Uterus (tissue), 3 donors: ENCODE measurements at regions not wholly inside any gene's neighbourhood (a gene's known extent, or its start where the extent isn't known, plus 50 kb on each side); places are given as distances from the start of the nearest gene placed in this dataset.
"Not testable (repeated sequence)": the region's sequence is repeated elsewhere in the genome, so short reads cannot be mapped to it uniquely, and the experiment has no call there.

Experiments
- DNase-seq, 2 donors: peaks; one replicate each; pipeline ENCODE4 v3.0.0-alpha.2; 2019 to 2020
- H3K27ac ChIP-seq, 2 donors: fragments of 200-600 bp; sonication (generic); 1 replicate in 1 of 2; 2 replicates in 1 of 2; pipeline ENCODE4 v1.5.1; 2016 to 2018
- H3K27me3 ChIP-seq, 2 donors: fragments of 200-600 bp; sonication (generic); one replicate each; pipeline ENCODE4 v1.5.1; 2018 to 2019; ENCODE audit warnings: control low read depth in 1 of 2
- H3K36me3 ChIP-seq, 2 donors: fragments of 200-600 bp; sonication (generic); one replicate each; pipeline ENCODE4 v1.5.1; 2019; ENCODE audit warnings: control low read depth in 1 of 2
- H3K4me1 ChIP-seq, 2 donors: fragments of 200-600 bp; sonication (generic); one replicate each; pipeline ENCODE4 v1.5.1; 2018 to 2019; ENCODE audit warnings: control low read depth in 1 of 2
- H3K4me3 ChIP-seq, 2 donors: fragments of 200-600 bp; sonication (generic); 1 replicate in 1 of 2; 2 replicates in 1 of 2; pipeline ENCODE4 v1.5.1; 2018 to 2019; ENCODE audit warnings: mild to moderate bottlenecking in 1 of 2
- H3K9me3 ChIP-seq, 2 donors: fragments of 200-600 bp; sonication (generic); one replicate each; pipeline ENCODE4 v1.5.1; 2019; ENCODE audit warnings: control low read depth in 1 of 2
- POLR2A ChIP-seq, 2 donors: fragments of 450-650 bp; IDR thresholded peaks; one replicate each; pipeline ENCODE4 v1.6.1; 2016; ENCODE audit warnings: antibody characterized with exemption in 2 of 2, mild to moderate bottlenecking in 1 of 2, moderate library complexity in 1 of 2
- intact Hi-C: fragments of 100-400 bp; cut with DNase I; formaldehyde crosslinking; loops from one replicate; pipeline ENCODE4 v1.15.1; 2023; ENCODE audit warnings: low total_unique reads
- TF ChIP-seq, protein P1 (sequence below), 4 experiments: fragments of 200-600 bp in 2 of 4; fragments of 450-650 bp in 2 of 4; sonication (generic) in 2 of 4; IDR thresholded peaks; one replicate each; pipeline ENCODE4 v1.5.1; 2016 to 2019; ENCODE audit warnings: antibody characterized with exemption in 4 of 4, mild to moderate bottlenecking in 2 of 4, moderate library complexity in 1 of 4
- donor health status: DM: yes; HTN: yes; CAD: no.

DNA sequence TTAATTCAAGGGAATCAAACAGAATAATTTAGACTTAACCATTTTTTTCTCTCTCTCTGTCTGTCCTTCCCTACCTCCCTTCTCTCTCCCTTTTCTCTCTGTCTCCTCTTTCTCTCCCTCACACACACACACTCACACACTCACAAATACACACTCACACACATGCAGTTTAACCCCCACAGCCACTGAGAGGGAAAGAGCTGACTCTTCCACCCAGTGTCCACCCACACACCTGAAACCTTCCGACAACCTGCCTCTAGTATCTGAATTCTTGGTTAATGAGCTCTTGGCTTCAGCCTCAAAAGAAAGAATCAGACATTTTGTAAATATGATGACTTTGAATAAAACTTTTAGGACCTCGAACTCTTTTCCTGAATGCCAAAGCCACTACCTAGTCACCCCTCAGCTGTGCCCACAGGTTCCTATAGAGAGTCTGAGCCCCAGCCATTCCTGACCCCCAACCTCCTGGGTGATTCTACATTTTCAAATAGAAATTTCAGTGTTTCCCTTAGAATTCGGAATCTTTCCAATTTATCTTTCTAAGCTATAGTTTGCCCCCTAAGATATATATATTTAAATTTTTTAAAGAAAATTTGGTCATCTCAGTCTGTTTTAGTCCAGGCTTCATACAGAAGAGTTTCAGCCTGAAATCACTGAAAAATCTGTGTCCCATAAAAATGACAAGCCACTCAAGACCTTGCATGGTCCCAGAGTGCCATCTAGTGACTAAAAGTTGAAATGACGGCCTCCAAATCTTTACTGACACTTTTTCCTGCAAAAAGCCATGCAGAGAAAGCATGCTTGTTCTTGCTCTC is 202.8 kb downstream of the IPMK start:
- Histone ChIP-seq H3K4me1 (no peaks in the 10 kb centered on the region), H3K27me3 (no peaks in the 10 kb centered on the region), H3K4me3 (no peak overlapping the region), H3K27ac (no peak overlapping the region), H3K36me3 (no peaks in the 10 kb centered on the region), H3K9me3 (no peaks in the 10 kb centered on the region)
- intact Hi-C loops = no loop called here
- no peak for TF ChIP-seq POLR2A (IDR thresholded peaks at IDR 0.05)
- TF ChIP-seq, protein P1, sequence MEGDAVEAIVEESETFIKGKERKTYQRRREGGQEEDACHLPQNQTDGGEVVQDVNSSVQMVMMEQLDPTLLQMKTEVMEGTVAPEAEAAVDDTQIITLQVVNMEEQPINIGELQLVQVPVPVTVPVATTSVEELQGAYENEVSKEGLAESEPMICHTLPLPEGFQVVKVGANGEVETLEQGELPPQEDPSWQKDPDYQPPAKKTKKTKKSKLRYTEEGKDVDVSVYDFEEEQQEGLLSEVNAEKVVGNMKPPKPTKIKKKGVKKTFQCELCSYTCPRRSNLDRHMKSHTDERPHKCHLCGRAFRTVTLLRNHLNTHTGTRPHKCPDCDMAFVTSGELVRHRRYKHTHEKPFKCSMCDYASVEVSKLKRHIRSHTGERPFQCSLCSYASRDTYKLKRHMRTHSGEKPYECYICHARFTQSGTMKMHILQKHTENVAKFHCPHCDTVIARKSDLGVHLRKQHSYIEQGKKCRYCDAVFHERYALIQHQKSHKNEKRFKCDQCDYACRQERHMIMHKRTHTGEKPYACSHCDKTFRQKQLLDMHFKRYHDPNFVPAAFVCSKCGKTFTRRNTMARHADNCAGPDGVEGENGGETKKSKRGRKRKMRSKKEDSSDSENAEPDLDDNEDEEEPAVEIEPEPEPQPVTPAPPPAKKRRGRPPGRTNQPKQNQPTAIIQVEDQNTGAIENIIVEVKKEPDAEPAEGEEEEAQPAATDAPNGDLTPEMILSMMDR (IDR thresholded peaks at IDR 0.05) = peak; percentile 18 to 50 (median 44)
- no peak for DNase-seq

DNA sequence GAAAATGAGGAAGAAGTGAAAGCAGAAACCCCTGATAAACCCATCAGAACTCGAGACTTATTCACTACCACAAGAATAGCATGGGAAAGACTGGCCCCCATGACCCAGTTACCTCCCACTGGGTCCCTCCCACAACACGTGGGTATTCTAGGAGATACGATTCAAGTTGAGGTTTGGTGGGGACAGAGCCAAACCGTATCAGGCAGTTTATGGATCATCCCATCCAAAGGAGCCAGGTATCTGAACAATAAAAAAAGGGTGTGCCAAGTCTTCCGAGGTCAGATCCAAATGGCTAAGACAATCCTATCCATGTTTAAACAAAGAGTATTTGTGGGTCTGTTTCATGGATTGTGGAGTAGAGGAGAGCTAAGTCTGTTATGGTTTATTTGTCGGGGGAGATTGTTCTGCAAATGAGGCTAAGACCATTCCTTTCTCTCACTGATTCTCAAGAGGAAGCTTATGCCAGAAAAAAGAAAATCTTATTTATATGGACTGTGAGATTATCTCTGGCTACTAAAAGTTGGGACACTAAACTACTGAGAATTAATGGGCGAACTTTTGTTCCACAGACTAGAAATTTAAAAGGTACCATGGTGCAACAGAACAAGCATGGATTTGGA is 203.7 kb downstream of the IPMK start:
- intact Hi-C loops = no loop called here
- no peaks in the 10 kb centered on the region for H3K27me3 ChIP-seq
- no peak overlapping the region for H3K4me3 ChIP-seq

GRCh38 chr10:58058683-58059082 is 209.0 kb downstream of the IPMK start:
- H3K36me3 ChIP-seq, H3K27ac ChIP-seq, H3K27me3 ChIP-seq, intact Hi-C loops, H3K9me3 ChIP-seq, H3K4me1 ChIP-seq, H3K4me3 ChIP-seq, DNase-seq: not testable (repeated sequence)

More for the DNA sequence above, 203.7 kb downstream of the IPMK start:
- Histone ChIP-seq H3K4me1 (no peaks in the 10 kb centered on the region), H3K9me3 (no peaks in the 10 kb centered on the region), H3K36me3 (no peaks in the 10 kb centered on the region), H3K27ac (no peak overlapping the region)
- no peak for DNase-seq
- TF ChIP-seq, protein P1 (IDR thresholded peaks at IDR 0.05) = no peak
- TF ChIP-seq POLR2A (IDR thresholded peaks at IDR 0.05) = no peak

DNA sequence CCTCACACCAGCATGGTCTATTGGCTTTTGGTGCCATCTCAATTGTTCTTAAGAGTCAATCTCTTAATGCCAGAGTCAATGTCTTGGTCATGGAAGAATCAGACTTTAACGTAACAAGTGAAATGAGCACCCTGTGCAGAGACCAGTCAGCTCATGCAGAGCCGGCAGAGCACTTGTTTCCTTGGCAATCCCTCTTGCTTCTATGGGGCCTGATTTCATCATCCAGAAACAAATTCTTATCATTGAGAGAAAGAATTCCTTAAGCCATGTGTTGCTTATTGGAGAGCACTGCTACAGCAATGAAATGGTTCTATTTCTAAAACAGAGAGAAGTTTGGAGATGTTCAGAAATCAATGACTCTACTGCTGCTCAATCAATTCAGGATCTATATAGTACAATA is 212.8 kb downstream of the IPMK start:
- TF ChIP-seq POLR2A (IDR thresholded peaks at IDR 0.05) = no peak
- TF ChIP-seq, protein P1 (IDR thresholded peaks at IDR 0.05) = no peak
- DNase-seq = no peak
- Histone ChIP-seq H3K27me3 (no peaks in the 10 kb centered on the region), H3K36me3 (no peaks in the 10 kb centered on the region), H3K9me3 (no peaks in the 10 kb centered on the region), H3K4me3 (no peak overlapping the region), H3K4me1 (no peaks in the 10 kb centered on the region), H3K27ac (no peak overlapping the region)
- intact Hi-C loops = no loop called here

- H3K9me3 ChIP-seq = no peaks in the 10 kb centered on the region
- no peaks in the 10 kb centered on the region for H3K36me3 ChIP-seq
- TF ChIP-seq, protein P1 (IDR thresholded peaks at IDR 0.05) = no peak
- TF ChIP-seq POLR2A (IDR thresholded peaks at IDR 0.05) = no peak
- H3K4me3 ChIP-seq = no peak overlapping the region
- intact Hi-C loops = no loop called here
- H3K27ac ChIP-seq = no peak overlapping the region
- H3K27me3 ChIP-seq = no peaks in the 10 kb centered on the region
- no peak for DNase-seq
- H3K4me1 ChIP-seq = no peaks in the 10 kb centered on the region
These were observed 214.9 kb downstream of the IPMK start for GRCh38 chr10:58052772-58053171.
